ENCODE measurements at regions not wholly inside any gene's neighbourhood (a gene's known extent, or its start where the extent isn't known, plus 50 kb on each side); places are given as distances from the start of the nearest gene placed in this dataset.

DNA sequence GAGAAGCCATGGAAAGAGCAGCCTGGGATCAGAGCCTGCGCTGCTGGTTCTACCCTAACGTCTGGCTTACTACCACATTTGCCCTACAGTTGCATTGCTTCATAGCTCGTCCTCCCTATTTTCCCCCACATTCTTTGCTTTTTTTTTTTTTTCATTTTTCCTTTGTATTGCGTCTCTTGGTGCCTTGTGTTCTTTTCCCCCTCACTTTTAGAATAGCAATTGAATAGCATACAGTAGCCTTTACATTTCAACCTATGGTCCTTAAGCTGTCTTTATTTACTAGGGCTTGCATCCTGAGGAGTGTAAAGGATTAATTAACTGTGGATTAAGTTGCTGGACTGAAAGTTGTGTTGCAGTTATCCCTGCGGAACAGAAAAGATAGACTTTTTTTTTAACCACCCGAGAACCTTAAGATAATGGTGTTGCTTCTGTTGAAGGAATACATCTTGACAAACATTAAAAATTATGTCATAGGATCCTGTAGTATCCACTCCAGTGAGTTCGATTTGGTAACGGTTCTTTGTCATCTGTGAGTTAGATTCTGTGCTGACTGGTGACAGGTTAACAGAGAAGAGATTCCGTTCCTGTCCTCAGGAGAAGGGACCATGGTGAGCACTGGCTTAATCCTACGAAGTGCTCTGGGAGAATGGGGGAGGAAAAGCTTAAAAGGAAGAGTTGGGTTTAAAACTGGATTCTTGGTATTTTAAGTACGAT lies 417.4 kb upstream of the NAALADL2 start:
- ATAC-seq, result peak; percentile 70

GRCh38 chr3:174442302-174442682 lies 416.8 kb upstream of the NAALADL2 start:
- ATAC-seq, result no peak
- no peak for TF ChIP-seq ZFP3 (CRISPR knock-in tag; IDR thresholded peaks at IDR 0.05)
- TF ChIP-seq ZNF565 (CRISPR knock-in tag; conservative IDR thresholded peaks at IDR 0.05; ENCODE audit: low read depth), result no peak
- TF ChIP-seq CSRNP3 (CRISPR knock-in tag; IDR thresholded peaks at IDR 0.05), result no peak
- TF ChIP-seq BACH2 (CRISPR knock-in tag; IDR thresholded peaks at IDR 0.05; ENCODE audit: borderline replicate concordance), result no peak
- no peak for TF ChIP-seq PATZ1 (CRISPR knock-in tag; IDR thresholded peaks at IDR 0.05; ENCODE audit: borderline replicate concordance)
- TF ChIP-seq GLIS3 (CRISPR knock-in tag; IDR thresholded peaks at IDR 0.05), result no peak
- TF ChIP-seq ESRRG (CRISPR knock-in tag; IDR thresholded peaks at IDR 0.05), result no peak

More for the DNA sequence above, 417.4 kb upstream of the NAALADL2 start:
- TF ChIP-seq CSDC2 (CRISPR knock-in tag; IDR thresholded peaks at IDR 0.05) (no peak), RARB (CRISPR knock-in tag; IDR thresholded peaks at IDR 0.05) (no peak), ESRRG (CRISPR knock-in tag; IDR thresholded peaks at IDR 0.05) (no peak), CSRNP3 (CRISPR knock-in tag; IDR thresholded peaks at IDR 0.05) (no peak), ZFP3 (CRISPR knock-in tag; IDR thresholded peaks at IDR 0.05) (no peak), ZNF8 (CRISPR knock-in tag; IDR thresholded peaks at IDR 0.05) (no peak), ZC3H10 (CRISPR knock-in tag; IDR thresholded peaks at IDR 0.05) (no peak), POU6F1 (CRISPR knock-in tag; IDR thresholded peaks at IDR 0.05; ENCODE audit: borderline replicate concordance, low read depth) (no peak), PPARA (CRISPR knock-in tag; IDR thresholded peaks at IDR 0.05; ENCODE audit: borderline replicate concordance) (no peak), PATZ1 (CRISPR knock-in tag; IDR thresholded peaks at IDR 0.05; ENCODE audit: borderline replicate concordance) (no peak), ISL1 (CRISPR knock-in tag; IDR thresholded peaks at IDR 0.05) (no peak), ARNTL (CRISPR knock-in tag; IDR thresholded peaks at IDR 0.05; ENCODE audit: borderline replicate concordance, low read depth) (no peak), ZNF565 (CRISPR knock-in tag; conservative IDR thresholded peaks at IDR 0.05; ENCODE audit: low read depth) (no peak), TCF4 (CRISPR knock-in tag; IDR thresholded peaks at IDR 0.05; ENCODE audit: borderline replicate concordance) (no peak), GLIS3 (CRISPR knock-in tag; IDR thresholded peaks at IDR 0.05) (no peak), SNAI2 (CRISPR knock-in tag; IDR thresholded peaks at IDR 0.05) (no peak), TSHZ2 (CRISPR knock-in tag; IDR thresholded peaks at IDR 0.05) (no peak), ZFP30 (CRISPR knock-in tag; IDR thresholded peaks at IDR 0.05) (no peak), BACH2 (CRISPR knock-in tag; IDR thresholded peaks at IDR 0.05; ENCODE audit: borderline replicate concordance) (no peak)
- TF ChIP-seq, protein P1, sequence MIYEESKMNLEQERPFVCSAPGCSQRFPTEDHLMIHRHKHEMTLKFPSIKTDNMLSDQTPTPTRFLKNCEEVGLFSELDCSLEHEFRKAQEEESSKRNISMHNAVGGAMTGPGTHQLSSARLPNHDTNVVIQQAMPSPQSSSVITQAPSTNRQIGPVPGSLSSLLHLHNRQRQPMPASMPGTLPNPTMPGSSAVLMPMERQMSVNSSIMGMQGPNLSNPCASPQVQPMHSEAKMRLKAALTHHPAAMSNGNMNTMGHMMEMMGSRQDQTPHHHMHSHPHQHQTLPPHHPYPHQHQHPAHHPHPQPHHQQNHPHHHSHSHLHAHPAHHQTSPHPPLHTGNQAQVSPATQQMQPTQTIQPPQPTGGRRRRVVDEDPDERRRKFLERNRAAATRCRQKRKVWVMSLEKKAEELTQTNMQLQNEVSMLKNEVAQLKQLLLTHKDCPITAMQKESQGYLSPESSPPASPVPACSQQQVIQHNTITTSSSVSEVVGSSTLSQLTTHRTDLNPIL (CRISPR knock-in tag; IDR thresholded peaks at IDR 0.05; ENCODE audit: low read depth), result no peak
